WI38 (cell line): ENCODE measurements at regions not wholly inside any gene's neighbourhood (a gene's known extent, or its start where the extent isn't known, plus 50 kb on each side); places are given as distances from the start of the nearest gene placed in this dataset.
"Not testable (repeated sequence)": the region's sequence is repeated elsewhere in the genome, so short reads cannot be mapped to it uniquely, and the experiment has no call there.

Experiments
- H3K4me3 ChIP-seq: 2 replicates; pipeline ENCODE4 v1.5.1; 2011; ENCODE audit warnings: low read depth, mild to moderate bottlenecking, control low read depth, low read length
- TF ChIP-seq, protein P1 (sequence below): IDR thresholded peaks from 2 replicates; pipeline ENCODE4 v1.5.1; 2012; ENCODE audit warnings: low read depth, mild to moderate bottlenecking, control low read depth, low read length

DNA sequence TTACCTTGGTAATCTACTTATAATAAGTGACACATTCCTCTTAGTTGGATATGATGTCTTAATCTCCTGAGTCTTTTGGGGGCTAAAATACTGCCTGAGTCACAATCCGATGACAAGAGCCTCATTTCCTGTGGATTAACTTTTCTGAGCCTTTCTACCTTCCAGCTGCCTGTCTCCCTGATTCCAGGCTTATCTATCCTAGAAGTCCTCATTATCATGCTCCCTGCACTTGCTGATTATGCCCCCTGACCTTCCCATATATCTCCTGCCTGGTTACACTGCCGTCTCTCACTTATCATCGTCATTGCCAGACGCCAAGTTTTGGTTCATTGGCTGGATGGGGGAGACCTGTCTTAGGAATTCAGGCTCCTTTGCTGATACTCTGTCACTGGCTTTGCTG is 727.4 kb upstream of the CA10 start:
- H3K4me3 ChIP-seq = no peak overlapping the region
- TF ChIP-seq, protein P1, sequence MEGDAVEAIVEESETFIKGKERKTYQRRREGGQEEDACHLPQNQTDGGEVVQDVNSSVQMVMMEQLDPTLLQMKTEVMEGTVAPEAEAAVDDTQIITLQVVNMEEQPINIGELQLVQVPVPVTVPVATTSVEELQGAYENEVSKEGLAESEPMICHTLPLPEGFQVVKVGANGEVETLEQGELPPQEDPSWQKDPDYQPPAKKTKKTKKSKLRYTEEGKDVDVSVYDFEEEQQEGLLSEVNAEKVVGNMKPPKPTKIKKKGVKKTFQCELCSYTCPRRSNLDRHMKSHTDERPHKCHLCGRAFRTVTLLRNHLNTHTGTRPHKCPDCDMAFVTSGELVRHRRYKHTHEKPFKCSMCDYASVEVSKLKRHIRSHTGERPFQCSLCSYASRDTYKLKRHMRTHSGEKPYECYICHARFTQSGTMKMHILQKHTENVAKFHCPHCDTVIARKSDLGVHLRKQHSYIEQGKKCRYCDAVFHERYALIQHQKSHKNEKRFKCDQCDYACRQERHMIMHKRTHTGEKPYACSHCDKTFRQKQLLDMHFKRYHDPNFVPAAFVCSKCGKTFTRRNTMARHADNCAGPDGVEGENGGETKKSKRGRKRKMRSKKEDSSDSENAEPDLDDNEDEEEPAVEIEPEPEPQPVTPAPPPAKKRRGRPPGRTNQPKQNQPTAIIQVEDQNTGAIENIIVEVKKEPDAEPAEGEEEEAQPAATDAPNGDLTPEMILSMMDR = no peak

DNA sequence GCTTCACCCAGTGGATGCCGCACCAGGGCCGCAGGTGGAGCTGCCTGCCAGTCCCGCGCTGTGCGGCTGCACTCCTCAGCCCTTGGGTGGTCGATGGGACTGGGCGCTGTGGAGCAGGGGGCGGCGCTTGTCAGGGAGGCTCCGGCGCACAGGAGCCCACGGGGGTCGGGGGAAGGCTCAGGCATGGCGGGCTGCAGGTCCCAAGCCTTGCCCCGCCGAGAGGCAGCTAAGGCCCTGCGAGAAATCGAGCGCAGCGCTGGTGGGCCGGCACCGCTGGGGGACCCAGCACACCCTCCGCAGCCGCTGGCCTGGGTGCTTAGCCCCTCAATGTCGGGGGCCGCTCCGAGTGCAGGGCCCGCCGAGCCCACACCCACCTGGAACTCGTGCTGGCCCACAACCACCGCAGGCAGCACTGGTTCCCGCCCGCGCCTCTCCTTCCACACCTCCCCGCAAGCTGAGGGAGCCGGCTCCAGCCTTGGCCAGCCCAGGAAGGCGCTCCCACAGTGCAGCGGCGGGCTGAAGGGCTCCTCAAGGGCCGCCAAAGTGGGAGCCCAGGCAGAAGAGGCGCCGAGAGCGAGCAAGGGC is 725.5 kb upstream of the CA10 start:
- H3K4me3 ChIP-seq = not testable (repeated sequence)

GRCh38 chr17:52846767-52847166 is 688.3 kb upstream of the CA10 start:
- H3K4me3 ChIP-seq = not testable (repeated sequence)

DNA sequence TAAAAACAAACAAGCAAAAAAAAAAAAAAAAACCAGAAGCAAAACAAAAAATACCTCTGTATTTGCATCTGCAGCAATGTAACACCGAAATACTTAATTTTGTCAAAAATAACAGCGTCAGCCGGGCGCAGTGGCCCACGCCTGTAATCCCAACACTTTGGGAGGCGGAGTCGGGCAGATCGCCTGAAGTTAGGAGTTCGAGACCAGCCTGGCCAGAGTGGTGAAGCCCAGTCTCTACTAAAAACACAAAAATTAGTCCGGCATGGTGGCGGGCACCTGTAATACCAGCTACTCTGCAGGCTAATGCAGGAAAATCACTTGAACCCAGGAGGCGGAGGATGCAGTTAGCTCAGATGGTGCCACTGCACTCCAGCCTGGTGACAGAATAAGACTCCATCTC is 683.5 kb upstream of the CA10 start:
- H3K4me3 ChIP-seq = no peak overlapping the region
- TF ChIP-seq, protein P1 = no peak

- H3K4me3 ChIP-seq = no peak overlapping the region
- TF ChIP-seq, protein P1 = no peak
Measured at GRCh38 chr17:52837492-52837891, 679.0 kb upstream of the CA10 start.

DNA sequence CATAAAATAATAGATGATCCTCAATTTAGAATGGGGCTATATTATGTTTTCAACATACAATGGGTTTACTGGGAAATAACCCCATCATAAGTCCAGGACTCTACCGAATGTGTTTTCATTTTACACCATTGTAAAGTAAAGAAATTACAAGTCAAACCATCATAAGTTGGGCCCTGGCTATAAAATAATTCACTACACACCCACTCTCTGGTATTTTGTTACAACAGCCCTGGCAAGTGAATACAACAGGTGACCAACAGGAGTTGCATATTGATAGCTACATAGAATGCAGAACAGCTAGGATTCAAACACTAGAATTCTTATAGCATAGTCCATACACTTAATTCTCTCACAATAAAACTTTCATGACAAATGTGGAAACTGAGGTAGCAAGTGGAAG is 673.0 kb upstream of the CA10 start:
- TF ChIP-seq, protein P1 = no peak
- no peak overlapping the region for H3K4me3 ChIP-seq

- TF ChIP-seq, protein P1 = no peak
- H3K4me3 ChIP-seq = no peak overlapping the region
Measured at GRCh38 chr17:52828621-52829020, 670.1 kb upstream of the CA10 start.

GRCh38 chr17:52827526-52827925 is 669.0 kb upstream of the CA10 start:
- no peak overlapping the region for H3K4me3 ChIP-seq

More at GRCh38 chr17:52827526-52827925, 669.0 kb upstream of the CA10 start:
- TF ChIP-seq, protein P1 = no peak
